ENCODE measurements at regions not wholly inside any gene's neighbourhood (a gene's known extent, or its start where the extent isn't known, plus 50 kb on each side); places are given as distances from the start of the nearest gene placed in this dataset.

DNA sequence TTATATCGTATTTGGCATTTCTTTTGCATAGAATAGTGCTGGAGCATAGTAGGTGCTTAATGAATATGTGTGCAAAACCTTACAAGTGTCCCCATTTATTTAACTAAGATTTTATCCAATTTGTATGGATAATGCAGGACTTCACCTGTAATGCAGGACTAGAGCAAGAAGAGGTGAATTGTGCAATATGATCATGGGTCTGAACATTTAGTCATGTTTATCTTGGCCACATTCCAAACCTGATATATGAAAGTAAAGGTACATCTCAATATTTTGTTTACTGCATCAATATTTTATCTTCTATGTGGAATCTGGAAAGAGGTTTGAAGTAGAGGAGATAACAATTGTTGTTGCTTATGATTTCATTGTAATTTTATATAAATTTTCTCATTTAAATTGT is 1626.7 kb upstream of the B3GALT2 start:
- Histone ChIP-seq H3K9me3 (ENCODE audit: control insufficient read depth in 2 of 3, insufficient read depth in 1 of 3, low read length in 3 of 3) (no peaks in the 10 kb centered on the region), H3K4me3 (ENCODE audit: low read length in 3 of 3) (no peak overlapping the region), H3K27me3 (ENCODE audit: control insufficient read depth, insufficient read depth, low read length) (no peaks in the 10 kb centered on the region), H3K27ac (ENCODE audit: low read depth in 2 of 2, low read length in 2 of 2) (no peak overlapping the region), H3K36me3 (ENCODE audit: control insufficient read depth in 2 of 3, insufficient read depth in 3 of 3, low read length in 3 of 3) (no peaks in the 10 kb centered on the region), H3K9ac (ENCODE audit: low read length in 3 of 3) (no peak overlapping the region), H3K4me1 (ENCODE audit: control insufficient read depth in 2 of 3, insufficient read depth in 2 of 3, low read depth in 1 of 3, low read length in 3 of 3) (no peaks in the 10 kb centered on the region)
- no peak for DNase-seq
- intact Hi-C loops (cut with DNase I), result no loop called here
- no peak for FAIRE-seq
- TF ChIP-seq, protein P1, sequence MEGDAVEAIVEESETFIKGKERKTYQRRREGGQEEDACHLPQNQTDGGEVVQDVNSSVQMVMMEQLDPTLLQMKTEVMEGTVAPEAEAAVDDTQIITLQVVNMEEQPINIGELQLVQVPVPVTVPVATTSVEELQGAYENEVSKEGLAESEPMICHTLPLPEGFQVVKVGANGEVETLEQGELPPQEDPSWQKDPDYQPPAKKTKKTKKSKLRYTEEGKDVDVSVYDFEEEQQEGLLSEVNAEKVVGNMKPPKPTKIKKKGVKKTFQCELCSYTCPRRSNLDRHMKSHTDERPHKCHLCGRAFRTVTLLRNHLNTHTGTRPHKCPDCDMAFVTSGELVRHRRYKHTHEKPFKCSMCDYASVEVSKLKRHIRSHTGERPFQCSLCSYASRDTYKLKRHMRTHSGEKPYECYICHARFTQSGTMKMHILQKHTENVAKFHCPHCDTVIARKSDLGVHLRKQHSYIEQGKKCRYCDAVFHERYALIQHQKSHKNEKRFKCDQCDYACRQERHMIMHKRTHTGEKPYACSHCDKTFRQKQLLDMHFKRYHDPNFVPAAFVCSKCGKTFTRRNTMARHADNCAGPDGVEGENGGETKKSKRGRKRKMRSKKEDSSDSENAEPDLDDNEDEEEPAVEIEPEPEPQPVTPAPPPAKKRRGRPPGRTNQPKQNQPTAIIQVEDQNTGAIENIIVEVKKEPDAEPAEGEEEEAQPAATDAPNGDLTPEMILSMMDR (IDR thresholded peaks at IDR 0.05; ENCODE audit: borderline replicate concordance, extremely low read depth, insufficient read depth), result no peak

DNA sequence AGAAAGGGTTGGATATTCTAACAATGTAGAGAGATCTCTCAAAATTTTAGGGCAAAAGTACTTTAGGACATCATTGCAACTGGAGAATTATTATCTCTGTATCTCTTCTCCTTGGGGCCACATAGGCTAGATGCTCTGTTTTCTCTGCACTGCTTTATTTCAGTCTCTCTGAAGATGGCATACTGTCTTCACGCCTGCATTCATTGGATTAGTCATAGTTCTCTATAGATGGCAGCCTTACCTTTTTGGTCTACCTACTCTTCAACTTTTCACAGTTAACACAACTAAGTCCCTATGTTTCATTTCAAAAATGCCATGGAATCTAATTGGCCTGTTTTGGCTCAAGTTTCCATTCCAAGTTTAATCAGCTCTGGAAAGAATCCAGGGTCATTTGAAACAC is 1623.3 kb upstream of the B3GALT2 start:
- intact Hi-C loops (cut with DNase I), result no loop called here

DNA sequence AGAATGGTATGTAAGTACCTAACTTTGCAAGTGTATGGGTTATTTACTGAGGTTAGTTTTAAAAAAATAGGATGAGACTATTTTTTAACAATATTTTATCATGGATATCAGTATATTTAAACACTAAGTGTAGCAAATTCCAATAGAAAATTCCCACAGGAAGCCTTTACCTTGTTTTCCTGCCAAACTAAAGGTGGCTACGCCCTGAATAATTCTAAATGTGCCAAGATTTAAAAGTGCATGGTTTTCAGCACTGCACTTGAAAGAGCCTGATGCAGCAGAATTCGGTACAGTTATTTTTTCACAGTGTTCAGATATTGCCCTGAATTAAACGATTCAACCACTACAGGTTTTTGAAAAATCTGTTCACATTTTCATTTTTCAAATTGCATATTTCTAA is 1622.8 kb upstream of the B3GALT2 start:
- no peak for FAIRE-seq
- intact Hi-C loops (cut with DNase I), result no loop called here

More for the DNA sequence above, 1623.3 kb upstream of the B3GALT2 start:
- H3K27ac ChIP-seq (ENCODE audit: low read depth in 2 of 2, low read length in 2 of 2), result no peak overlapping the region
- no peak for FAIRE-seq
- DNase-seq, result no peak
- H3K4me3 ChIP-seq (ENCODE audit: low read length in 3 of 3), result no peak overlapping the region
- no peaks in the 10 kb centered on the region for H3K27me3 ChIP-seq (ENCODE audit: control insufficient read depth, insufficient read depth, low read length)
- TF ChIP-seq, protein P1 (IDR thresholded peaks at IDR 0.05; ENCODE audit: borderline replicate concordance, extremely low read depth, insufficient read depth), result no peak
- H3K36me3 ChIP-seq (ENCODE audit: control insufficient read depth in 2 of 3, insufficient read depth in 3 of 3, low read length in 3 of 3), result no peaks in the 10 kb centered on the region
- no peak overlapping the region for H3K9ac ChIP-seq (ENCODE audit: low read length in 3 of 3)
- H3K9me3 ChIP-seq (ENCODE audit: control insufficient read depth in 2 of 3, insufficient read depth in 1 of 3, low read length in 3 of 3), result no peaks in the 10 kb centered on the region
- H3K4me1 ChIP-seq (ENCODE audit: control insufficient read depth in 2 of 3, insufficient read depth in 2 of 3, low read depth in 1 of 3, low read length in 3 of 3), result no peaks in the 10 kb centered on the region

More for the DNA sequence above, 1622.8 kb upstream of the B3GALT2 start:
- Histone ChIP-seq H3K27me3 (ENCODE audit: control insufficient read depth, insufficient read depth, low read length) (no peaks in the 10 kb centered on the region), H3K9ac (ENCODE audit: low read length in 3 of 3) (no peak overlapping the region), H3K36me3 (ENCODE audit: control insufficient read depth in 2 of 3, insufficient read depth in 3 of 3, low read length in 3 of 3) (no peaks in the 10 kb centered on the region), H3K4me1 (ENCODE audit: control insufficient read depth in 2 of 3, insufficient read depth in 2 of 3, low read depth in 1 of 3, low read length in 3 of 3) (no peaks in the 10 kb centered on the region), H3K9me3 (ENCODE audit: control insufficient read depth in 2 of 3, insufficient read depth in 1 of 3, low read length in 3 of 3) (no peaks in the 10 kb centered on the region), H3K4me3 (ENCODE audit: low read length in 3 of 3) (no peak overlapping the region), H3K27ac (ENCODE audit: low read depth in 2 of 2, low read length in 2 of 2) (no peak overlapping the region)
- TF ChIP-seq, protein P1 (IDR thresholded peaks at IDR 0.05; ENCODE audit: borderline replicate concordance, extremely low read depth, insufficient read depth), result no peak
- no peak for DNase-seq

Data from kidney (tissue), 13 donors.